Ramos (cell line): ENCODE measurements at regions not wholly inside any gene's neighbourhood (a gene's known extent, or its start where the extent isn't known, plus 50 kb on each side); places are given as distances from the start of the nearest gene placed in this dataset.
"Not testable (repeated sequence)": the region's sequence is repeated elsewhere in the genome, so short reads cannot be mapped to it uniquely, and the experiment has no call there.

Source experiments
- in situ Hi-C: fragments of 300-500 bp; cut with MboI; formaldehyde crosslinking; loops from one replicate; pipeline ENCODE4 v1.14.3; 2022; ENCODE audit warnings: low sequenced_read_pairs; ENCODE audit not compliant: unreplicated experiment

DNA sequence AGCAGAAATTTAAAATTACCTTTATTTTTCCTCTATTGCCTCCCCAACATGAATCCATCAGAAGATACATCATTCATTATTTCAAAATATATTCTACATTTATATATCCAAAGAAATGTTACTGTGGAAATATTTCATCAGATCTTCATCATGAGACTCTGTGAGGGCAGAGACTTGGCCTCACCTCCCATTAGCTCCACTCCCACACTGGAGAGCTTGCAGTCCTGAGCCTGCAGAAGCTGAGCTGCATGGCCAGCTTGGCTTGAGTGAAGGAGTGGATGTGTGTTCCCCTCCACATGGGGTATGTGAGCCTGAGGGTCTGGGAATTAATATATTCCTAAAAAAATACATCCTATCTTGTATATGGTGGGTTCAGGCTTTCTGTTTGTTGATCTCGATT, 961.9 kb downstream of the TMEM121 start:
- in situ Hi-C loops, result no loop called here

DNA sequence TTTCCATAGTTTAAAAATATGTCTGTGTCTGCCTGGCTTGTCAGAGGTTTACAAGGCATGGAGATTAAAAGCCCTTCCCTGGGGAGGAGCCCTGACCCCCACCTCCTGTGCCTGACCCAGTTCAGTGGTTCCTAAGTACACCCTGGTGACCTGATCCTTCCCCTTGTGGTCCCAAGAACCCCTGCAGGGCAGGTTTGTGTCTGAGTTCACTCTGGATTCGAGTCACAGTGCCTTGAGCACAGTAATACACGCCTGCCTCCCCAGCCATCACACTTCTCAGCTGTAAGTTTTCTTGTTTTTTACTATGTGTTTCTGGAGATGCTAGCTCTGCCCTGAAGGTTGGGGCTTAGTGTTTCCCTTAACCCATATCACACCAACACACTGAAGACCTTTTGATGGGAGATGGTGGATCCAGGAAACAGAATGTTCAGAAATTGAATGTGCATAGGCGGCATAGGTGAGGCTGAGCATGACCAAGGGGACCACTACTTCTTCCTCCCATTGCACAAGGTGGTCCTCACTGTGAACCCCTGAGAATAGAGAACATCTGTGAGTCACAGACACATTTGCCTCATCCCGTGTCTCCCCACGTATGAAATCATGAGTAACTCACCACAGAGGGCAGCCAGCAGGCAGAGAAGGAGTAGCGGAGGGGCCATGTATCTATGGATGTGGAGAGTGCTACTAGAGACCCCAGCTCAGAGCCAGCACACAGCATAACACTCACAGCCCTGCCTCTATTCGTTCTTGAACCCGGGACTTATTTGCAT, 962.9 kb downstream of the TMEM121 start:
- in situ Hi-C loops, result no loop called here

DNA sequence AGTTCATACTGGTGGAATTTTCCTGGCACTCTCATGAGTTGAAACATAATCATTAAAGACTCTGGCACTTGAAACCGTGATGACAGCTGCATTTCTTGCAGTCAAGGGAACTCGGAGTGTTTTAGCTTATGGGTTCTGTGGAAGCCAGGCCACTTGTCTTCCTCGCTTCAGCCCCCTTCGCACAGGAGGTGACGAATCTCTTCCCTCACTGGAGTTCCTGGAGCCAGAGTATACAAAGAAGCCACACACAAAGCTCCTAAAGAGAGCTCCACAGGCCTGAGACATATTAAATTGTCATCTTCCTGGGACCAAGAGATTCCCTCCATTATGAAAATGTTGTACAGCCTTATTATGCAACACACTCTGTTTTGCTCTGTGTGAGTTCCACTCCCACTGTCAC, 964.1 kb downstream of the TMEM121 start:
- in situ Hi-C loops, result loop anchor here (10.0 kb wide), 1 partner anchor 956 kb away; no protein-coding TSS in a partner anchor

DNA sequence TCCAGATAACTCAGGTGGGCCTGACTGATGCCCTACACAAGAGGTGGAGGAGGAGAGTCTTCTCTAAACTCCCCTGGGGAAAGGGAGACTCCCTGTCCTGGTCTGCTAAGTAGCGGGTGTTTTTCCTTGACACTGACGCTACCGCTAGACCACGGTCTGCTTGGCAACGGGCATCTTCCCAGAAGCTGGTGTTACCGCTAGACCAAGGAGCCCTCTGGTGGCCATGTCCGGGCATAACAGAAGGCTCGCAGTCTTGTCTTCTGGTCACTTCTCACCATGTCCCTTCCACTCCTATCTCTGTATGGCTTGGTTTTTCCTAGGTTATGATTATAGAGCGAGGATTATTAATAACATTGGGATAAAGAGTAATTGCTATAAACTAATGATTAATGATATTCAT, 965.5 kb downstream of the TMEM121 start:
- in situ Hi-C loops, result loop anchor here (10.0 kb wide), 1 partner anchor 957 kb away; no protein-coding TSS in a partner anchor

DNA sequence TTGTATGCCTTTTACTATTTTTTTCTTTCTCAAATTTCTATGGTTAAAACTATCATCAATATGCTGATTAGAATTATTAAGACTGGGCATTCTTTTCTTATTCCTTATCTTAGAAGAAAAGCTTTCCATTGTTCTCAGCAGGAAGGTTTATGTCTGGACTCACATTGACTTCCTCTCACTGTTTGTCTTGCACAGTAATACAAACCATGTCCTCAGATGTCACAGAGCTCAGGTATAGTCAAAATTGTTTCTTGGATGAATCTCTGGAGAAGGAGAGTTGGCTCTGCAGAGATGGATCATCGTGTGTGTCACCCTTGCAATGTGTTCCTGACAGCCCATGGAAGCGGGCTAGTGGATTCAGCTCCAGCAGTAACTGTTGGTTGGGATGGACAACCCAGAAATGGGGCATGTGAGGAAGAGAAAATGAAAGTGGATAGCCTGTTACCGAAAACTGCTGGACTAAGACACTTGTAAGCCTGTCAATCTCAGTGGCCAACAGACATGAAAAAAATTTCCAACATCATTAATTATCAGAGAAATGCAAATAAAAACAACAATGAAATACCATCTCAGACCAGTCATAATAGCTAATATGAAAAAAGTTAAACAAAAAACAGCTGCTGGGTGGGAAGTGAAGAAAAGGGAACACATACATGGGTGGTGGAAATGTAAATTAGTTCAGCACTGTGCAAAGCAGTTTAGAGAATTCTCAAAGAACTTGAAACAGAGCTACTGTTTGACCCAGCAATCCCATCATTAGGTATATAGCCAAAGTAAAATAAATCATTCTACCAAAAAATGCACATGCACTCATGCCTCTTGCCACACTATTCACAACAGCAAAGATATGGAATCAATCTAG, 967.8 kb downstream of the TMEM121 start:
- in situ Hi-C loops, result loop anchor here (10.0 kb wide), 1 partner anchor 959 kb away; no protein-coding TSS in a partner anchor

DNA sequence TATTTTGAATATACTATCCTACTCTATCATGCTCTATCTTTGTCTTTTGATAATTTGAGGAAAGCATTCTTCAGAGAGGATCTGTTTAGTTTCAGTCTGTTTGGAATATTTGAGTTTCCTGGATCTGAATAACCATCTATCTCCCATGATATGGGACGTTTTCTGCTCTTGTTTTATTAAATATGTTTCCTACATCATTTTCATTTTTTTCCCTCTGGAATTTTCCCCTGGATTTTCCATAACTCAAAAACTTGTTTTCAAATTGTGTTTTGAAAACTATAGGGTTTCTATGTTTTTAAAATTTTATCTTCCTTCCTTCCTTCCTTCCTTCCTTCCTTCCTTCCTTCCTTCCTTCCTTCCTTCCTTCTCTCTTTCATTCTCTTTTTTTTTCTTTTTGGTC, 974.2 kb downstream of the TMEM121 start:
- in situ Hi-C loops, result no loop called here

DNA sequence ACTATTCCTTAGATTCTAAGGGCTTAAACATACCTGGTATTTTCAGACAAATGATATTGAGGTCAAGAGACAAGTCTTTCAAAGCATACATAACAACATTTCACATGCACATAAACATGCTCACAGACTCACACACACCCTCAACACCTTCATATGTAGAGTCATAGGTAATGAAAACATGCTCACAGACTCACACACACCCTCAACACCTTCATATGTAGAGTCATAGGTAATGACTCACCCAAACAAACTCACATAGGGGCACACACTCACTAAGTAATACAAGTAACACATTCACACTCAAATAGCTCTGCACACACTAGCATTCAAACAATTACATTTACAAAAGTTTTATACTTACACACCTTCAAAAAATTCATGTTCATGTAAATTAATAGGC, 975.5 kb downstream of the TMEM121 start:
- in situ Hi-C loops, result no loop called here

DNA sequence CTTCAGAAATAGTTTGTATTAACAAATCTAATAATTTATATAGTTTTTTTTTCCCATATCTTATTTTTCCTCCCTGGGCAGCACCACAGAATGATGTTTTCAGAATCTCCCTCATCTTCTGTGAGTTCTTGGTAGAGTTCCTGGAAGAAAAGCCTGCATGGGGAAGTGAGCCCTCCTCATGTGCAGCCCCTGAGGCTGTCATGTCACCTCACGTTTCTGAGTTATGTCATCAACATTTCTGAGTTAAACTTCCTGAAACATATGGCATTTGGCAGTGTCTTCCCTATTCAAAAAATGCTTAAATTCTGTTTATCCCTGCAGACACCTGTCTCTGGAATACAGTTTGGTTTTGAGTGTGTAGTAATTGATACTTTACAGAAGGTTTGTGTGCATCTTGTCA, 979.0 kb downstream of the TMEM121 start:
- in situ Hi-C loops, result no loop called here

DNA sequence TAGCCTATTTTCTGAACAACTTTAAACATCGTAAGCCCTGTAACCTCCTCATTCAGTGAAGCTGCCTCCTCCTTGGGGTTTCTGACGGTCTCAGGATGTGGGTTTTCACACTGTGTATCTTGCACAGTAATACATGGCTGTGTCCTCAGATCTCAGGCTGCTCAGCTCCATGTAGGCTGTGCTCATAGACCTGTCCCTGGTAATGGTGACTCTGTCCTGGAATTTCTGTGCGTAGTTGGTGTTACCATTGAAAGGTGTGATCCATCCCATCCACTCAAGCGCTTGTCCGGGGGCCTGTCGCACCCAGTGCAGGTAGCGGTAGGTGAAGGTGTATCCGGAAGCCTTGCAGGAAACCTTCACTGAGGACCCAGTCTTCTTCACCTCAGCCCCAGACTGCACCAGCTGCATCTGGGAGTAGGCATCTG, 980.5 kb downstream of the TMEM121 start:
- in situ Hi-C loops, result no loop called here

DNA sequence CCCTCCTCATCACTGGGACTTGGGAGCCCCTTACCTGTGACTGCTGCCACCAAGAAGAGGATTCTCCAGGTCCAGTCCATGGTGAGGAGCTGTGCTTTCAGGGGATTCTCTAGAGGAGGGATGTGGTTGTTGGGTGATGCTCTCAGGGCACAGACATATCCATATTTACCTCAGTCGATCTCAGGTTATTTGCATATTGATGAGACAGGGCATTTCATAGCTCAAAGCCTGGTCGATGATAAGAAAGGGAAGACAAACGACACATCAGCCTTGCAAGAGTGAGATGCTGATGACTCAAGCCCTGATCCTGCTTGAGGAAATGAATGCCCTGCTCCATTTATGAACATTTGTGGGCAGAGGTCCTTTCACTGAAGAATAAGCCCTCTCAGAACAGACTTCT, 981.0 kb downstream of the TMEM121 start:
- in situ Hi-C loops, result no loop called here

DNA sequence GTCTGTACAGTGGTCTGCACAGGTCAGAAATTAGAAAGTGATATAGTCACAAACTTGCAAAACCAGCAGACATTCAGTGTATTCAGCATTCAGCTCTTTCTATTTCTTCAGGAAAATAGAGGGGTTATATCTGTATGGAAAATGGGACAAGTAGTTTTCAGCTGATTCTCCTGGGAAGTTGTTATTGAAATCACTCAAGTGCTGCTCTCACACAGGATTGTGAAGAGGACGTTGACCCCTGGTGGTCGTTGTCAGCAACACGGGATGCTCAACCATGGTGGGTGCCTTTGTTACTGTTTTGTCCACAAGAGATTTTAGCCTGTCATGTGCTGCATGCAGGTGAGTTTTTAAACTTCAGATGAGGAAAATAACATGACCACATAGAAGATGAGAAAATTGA, 981.8 kb downstream of the TMEM121 start:
- in situ Hi-C loops, result no loop called here

DNA sequence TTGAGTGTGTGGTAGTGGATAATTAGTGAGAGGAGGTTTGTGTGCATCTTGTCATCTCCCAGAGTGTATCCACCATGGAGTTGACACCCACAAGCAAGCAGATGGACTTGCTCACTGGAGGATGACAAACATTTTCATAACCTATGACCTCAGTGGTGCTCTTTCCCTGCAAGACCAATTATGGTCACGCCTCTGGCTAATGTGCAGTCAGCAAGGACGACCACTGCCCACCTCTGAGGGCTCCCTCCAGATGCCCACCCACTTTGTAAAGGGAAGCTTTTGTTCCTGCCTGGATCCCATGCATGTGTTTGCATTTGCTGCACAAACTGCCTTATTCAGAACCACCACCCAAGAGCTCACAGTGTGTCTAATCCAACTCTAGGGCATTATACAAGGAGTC, 982.8 kb downstream of the TMEM121 start:
- in situ Hi-C loops, result no loop called here

DNA sequence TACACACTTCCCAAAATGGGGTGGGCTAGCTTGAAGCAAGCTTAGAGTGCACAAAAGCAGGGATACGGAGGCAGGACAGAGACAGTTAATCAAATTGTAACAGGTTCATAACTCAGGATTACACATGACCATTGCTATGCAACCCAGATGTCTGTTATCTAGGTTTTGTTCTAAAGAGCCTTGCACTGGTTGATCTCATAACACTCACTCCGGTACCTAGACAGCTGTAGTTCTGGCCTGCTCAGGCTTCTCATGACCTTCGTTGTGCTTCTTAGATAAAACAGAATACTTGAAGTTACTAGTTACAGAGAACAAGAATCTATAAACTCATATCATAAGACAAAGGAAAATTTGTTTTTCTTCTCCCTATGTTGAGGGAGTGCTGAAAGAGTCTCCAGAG, 983.4 kb downstream of the TMEM121 start:
- in situ Hi-C loops, result no loop called here

DNA sequence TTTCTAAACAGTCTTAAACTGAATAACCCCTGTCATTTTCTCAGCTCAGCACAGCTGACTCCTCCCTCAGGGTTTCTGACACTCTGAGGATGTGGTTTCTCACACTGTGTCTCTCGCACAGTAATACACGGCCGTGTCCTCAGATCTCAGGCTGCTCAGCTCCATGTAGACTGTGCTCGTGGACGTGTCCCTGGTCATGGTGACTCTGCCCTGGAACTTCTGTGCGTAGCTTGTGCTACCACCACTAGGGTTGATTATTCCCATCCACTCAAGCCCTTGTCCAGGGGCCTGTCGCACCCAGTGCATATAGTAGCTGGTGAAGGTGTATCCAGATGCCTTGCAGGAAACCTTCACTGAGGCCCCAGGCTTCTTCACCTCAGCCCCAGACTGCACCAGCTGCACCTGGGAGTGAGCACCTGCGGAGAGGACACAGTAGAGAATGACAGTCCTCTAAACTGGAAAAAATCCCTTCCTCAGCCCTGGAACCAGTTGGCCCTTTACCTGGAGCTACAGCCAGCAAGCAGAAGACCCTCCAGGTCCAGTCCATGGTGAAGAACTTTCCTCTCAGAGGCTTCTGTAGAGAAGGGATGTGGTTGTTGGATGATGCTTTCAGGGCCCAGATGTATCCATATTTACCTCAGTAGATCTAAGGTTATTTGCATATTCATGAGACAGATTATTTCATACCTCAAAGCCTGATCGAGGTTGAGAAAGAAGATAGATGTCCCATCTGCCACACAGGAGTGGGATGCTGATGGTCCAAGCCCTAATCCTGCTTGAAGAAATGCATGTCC, 984.8 kb downstream of the TMEM121 start:
- in situ Hi-C loops, result no loop called here

DNA sequence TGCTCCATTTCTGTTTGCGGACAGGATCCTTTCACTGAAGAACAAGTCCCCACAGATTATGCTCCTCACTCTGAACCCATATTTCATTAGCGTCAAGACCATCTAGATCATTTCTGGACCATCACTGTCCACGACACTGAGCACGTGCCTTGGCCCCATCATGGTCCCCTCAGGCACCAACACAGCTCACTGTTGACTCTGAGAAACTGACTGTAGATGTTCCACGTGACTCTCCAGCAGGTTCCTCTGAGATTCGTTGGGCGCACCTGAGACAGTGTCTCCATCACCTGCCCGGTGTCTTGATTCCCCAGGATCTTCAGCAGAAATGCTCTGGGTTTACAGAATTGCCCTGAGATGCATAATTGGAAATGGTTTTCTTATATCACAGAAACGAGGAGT, 985.4 kb downstream of the TMEM121 start:
- in situ Hi-C loops, result no loop called here

DNA sequence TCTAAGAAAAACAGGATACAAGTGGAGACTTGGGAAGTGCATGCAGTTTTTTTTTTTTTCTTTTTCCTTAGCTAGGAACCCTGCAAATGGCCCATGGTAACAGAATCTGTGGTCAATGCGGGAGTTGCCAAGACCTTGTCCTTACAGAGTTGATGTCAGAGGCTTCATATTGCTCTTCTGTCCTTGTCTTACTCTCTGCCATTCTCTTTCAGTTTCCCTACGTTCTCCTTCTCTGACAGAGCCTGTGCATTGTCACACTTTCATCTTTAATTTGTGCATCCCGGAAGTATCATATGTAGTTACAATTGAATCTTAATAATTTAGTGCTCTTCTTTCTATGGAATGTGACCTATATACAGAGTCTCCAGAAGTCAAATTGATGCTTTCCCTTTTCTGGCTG, 986.9 kb downstream of the TMEM121 start:
- in situ Hi-C loops, result no loop called here

DNA sequence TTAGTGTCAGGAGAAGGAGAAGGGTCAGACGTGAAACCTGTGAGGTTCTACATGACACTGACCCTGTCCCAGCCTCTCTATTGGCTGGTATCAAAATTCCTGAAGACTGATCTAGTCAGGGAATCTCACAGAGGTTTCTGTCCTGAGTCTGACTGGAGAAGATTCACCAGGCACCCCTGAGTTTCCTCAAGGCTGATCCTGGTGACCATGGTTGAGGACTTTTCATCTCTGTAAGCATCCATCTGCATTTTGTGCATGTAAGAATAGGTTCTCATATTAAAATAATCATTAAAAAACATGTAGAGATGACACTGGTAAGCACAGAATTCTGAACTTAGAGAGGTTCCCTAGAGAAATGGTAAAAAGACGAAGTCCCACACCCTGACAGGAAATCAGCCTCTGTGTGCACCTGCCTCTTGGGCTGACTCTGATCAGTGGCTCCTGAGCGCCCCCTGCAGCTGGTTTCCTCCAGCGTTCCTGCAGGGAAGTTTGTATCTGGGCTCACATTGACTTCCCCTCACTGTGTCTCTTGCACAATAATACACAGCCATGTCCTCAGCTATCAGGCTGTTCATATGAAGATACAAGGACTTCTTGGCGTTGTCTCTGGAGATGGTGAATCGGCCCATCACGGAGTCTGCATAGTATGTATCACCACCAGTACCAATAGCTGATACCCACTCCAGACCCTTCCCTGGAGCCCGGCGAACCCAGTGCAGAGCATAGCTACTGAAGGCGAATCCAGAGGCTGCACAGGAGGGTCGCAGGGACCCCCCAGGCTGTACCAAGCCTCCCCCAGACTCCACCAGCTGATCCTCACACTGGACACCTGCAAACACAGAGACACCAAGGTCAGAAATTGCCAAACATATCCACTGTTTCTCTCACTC, 991.9 kb downstream of the TMEM121 start:
- in situ Hi-C loops, result no loop called here

DNA sequence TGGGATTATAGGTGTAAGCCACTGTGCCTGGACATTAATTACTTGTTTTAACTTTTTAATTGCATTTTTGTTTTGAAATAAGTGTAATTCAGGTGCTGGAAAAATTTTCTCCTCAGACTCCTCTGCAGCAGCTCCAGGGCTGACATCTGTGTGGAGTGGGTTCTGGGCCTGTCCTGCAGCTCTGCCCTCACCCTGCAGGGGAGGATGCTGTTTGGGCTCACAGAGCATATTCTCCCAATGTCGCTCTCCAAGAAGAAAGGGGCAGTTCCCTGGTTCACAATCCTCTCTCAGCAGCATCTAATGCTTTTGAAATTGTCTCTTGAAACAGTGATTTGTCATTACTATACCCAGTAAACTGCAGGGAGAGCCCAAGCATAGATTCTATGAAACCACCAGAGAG, 995.7 kb downstream of the TMEM121 start:
- in situ Hi-C loops, result not testable (repeated sequence)

DNA sequence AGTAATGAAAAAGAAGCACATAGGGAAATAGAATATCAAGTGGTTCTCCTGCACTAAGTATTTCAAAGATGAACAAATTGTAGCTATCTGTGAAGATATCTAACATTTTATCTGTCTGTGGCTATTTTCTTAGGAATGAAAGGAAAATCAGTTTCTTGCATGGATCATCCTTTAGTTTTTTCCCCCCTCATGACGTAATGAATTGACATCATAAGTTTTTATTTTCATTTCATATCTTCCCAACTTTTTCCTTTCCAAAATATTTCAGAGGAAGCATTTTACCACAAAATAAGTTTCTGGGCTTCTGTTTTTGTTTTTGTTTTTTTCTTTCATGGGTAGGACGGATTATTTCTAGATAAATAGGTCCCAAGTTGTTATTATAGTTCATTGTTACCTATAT, 996.6 kb downstream of the TMEM121 start:
- in situ Hi-C loops, result no loop called here

DNA sequence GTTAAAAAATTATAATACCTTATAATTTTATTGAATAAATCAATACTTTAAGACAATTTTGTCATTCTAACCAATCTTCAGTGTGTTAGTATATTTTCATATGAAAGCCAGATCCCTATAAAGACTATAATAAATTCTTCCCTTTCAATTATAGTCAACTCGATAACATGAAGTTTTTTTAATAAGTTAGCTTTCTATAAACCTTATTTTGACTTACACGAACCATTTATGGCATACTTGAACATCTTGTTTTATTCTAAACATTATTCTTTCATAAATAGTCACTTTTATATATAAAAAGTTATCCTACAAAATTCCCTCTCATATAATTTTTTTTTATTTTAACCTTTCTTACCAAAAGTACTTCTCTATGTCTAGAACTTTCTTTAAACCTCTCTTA, 1002.3 kb downstream of the TMEM121 start:
- in situ Hi-C loops, result no loop called here
